ENCODE measurements at regions not wholly inside any gene's neighbourhood (a gene's known extent, or its start where the extent isn't known, plus 50 kb on each side); places are given as distances from the start of the nearest gene placed in this dataset.

GRCh38 chr16:82248677-82249076 is 78.7 kb upstream of the MPHOSPH6 start (continued):
- TF ChIP-seq ZBTB43 (CRISPR knock-in tag; IDR thresholded peaks at IDR 0.05) (no peak), RELA (CRISPR knock-in tag; IDR thresholded peaks at IDR 0.05; ENCODE audit: borderline replicate concordance) (no peak), MLX (CRISPR knock-in tag; IDR thresholded peaks at IDR 0.05) (no peak), MAX (CRISPR knock-in tag; IDR thresholded peaks at IDR 0.05) (no peak), USF2 (CRISPR knock-in tag; IDR thresholded peaks at IDR 0.05) (no peak)

GRCh38 chr16:82248012-82248656 is 78.1 kb upstream of the MPHOSPH6 start:
- CTCF ChIA-PET: interaction anchor here (0.6 to 4.7 kb wide), 3 partner anchors 16 to 1780 kb away, joined by 3 to 21 read pairs (median 10); no protein-coding TSS in a partner anchor
- Mint-ChIP-seq H3K36me3 (no peaks in the 10 kb centered on the region), H3K4me3 (no peak overlapping the region), H3K9me3 (peaks cover 22% of the 10 kb centered on the region), H3K4me1 (no peaks in the 10 kb centered on the region), H3K27ac (no peak overlapping the region), H3K27me3 (ENCODE audit: low read depth) (0 out of 2 replicates have a peak, but pooled peaks cover 2% of the 10 kb centered on the region)
- ATAC-seq: no peak
- POLR2A ChIA-PET: no interaction called here
- TF ChIP-seq ZNF671 (CRISPR knock-in tag; IDR thresholded peaks at IDR 0.05) (no peak), ZNF532 (CRISPR knock-in tag; IDR thresholded peaks at IDR 0.05; ENCODE audit: borderline replicate concordance) (no peak), ZBTB21 (CRISPR knock-in tag; IDR thresholded peaks at IDR 0.05; ENCODE audit: borderline replicate concordance) (no peak), ZNF512 (CRISPR knock-in tag; IDR thresholded peaks at IDR 0.05; ENCODE audit: borderline replicate concordance) (no peak), PRDM15 (CRISPR knock-in tag; IDR thresholded peaks at IDR 0.05) (no peak), ZSCAN18 (CRISPR knock-in tag; IDR thresholded peaks at IDR 0.05) (no peak), RORB (CRISPR knock-in tag; IDR thresholded peaks at IDR 0.05) (no peak), GABPB1 (CRISPR knock-in tag; IDR thresholded peaks at IDR 0.05) (no peak), KAT7 (CRISPR knock-in tag; IDR thresholded peaks at IDR 0.05; ENCODE audit: borderline replicate concordance) (no peak)
- DNase-seq (ENCODE audit: low spot score): no peak
